ENCODE measurements at regions not wholly inside any gene's neighbourhood (a gene's known extent, or its start where the extent isn't known, plus 50 kb on each side); places are given as distances from the start of the nearest gene placed in this dataset.

DNA sequence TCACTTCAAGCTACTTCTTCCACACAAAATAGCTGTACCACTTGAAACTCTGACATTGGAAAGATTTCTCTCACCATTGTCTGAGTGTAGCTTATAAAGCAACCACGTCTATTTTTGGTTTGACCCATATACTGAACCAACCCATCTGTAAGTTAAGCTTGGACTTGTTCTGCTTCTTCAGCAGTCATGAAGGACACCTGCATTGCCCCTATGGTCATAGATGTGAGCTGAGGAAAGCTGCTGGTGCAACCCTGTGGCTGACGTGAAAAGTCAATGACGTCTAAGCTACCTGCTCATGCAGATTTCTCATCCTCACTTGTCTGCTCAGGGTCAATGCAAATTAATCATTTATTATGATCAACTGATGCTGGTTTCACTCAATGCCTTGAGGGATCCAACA is 417.4 kb downstream of the CETN3 start:
- H3K27ac ChIP-seq = no peak overlapping the region

DNA sequence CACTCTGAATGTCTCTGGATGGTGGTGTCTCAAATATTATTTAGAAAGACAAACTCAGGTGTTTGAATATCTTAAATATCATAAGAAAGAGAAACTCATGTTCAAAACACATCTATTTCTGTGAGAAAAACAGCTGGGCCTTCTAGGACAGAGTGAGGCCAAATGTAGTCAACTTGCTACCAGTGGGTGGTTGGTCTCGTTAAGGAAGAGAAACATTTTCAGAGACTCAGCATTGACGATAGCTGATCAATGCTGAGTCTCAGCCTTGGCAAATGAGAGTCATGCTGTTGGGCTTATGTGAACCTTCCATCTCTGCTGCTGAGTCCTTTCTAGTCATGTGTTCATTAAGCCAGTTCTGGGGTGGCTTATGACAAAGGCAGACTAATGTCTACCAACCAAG is 418.0 kb downstream of the CETN3 start:
- H3K27ac ChIP-seq = no peak overlapping the region
- TF ChIP-seq ZFX (IDR thresholded peaks at IDR 0.05; ENCODE audit: borderline replicate concordance) = no peak

More for the DNA sequence above, 417.4 kb downstream of the CETN3 start:
- TF ChIP-seq ZFX (IDR thresholded peaks at IDR 0.05; ENCODE audit: borderline replicate concordance) = no peak
- TF ChIP-seq, protein P1, sequence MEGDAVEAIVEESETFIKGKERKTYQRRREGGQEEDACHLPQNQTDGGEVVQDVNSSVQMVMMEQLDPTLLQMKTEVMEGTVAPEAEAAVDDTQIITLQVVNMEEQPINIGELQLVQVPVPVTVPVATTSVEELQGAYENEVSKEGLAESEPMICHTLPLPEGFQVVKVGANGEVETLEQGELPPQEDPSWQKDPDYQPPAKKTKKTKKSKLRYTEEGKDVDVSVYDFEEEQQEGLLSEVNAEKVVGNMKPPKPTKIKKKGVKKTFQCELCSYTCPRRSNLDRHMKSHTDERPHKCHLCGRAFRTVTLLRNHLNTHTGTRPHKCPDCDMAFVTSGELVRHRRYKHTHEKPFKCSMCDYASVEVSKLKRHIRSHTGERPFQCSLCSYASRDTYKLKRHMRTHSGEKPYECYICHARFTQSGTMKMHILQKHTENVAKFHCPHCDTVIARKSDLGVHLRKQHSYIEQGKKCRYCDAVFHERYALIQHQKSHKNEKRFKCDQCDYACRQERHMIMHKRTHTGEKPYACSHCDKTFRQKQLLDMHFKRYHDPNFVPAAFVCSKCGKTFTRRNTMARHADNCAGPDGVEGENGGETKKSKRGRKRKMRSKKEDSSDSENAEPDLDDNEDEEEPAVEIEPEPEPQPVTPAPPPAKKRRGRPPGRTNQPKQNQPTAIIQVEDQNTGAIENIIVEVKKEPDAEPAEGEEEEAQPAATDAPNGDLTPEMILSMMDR (IDR thresholded peaks at IDR 0.05) = no peak

DNA sequence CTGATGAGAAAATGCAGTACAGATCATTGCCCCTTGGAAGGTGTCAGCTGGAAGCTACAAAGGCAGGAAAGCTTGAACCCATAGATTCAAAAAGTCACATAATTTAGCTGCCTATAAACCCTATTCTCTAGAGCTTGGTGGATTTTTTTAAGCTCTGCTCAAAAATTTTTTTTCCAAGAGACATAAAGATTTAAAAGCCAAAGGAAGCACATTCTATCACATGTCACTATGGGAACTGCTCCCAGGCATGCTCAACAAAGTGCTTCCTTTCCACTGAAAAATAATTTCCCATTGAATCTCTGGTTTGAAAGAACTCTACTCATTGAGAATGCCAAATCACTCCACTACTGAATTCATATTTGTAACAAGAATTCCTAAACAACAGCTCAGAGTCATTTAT is 419.8 kb downstream of the CETN3 start:
- no peak overlapping the region for H3K27ac ChIP-seq
- TF ChIP-seq ZFX (IDR thresholded peaks at IDR 0.05; ENCODE audit: borderline replicate concordance) = no peak
- TF ChIP-seq, protein P1 (IDR thresholded peaks at IDR 0.05) = no peak

DNA sequence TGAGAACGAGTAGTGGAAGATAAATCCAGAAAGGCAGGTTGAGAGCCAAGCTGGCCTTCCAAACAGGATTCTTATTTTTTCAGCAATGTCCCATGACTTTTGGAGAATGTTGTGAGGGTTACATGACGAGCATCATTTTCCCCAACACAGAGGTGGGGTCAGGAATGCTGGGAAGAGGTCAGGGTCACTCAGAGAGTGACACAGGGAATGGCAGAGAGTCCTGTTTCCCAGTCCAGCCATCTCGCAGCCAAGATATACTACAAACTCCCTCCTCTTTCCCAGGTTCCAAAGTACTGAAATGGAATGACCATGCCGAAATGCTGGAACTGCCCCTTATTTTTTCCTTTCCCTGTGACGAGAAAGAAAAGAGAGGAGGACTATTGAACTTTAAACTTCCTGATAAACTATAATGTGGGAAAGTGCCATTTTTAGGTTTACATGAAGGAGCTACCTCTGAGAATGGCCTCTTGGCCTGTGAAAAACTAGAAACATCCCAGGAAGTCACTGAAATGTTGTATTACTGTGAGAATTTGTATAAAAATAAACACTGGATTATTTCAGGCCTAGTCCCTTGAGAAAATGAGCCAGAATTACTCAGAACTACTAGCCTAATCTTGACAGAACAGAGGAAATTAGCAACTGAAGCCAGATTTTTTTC is 420.4 kb downstream of the CETN3 start:
- TF ChIP-seq, protein P1 (IDR thresholded peaks at IDR 0.05) = no peak
- TF ChIP-seq ZFX (IDR thresholded peaks at IDR 0.05; ENCODE audit: borderline replicate concordance) = no peak
- no peak overlapping the region for H3K27ac ChIP-seq

DNA sequence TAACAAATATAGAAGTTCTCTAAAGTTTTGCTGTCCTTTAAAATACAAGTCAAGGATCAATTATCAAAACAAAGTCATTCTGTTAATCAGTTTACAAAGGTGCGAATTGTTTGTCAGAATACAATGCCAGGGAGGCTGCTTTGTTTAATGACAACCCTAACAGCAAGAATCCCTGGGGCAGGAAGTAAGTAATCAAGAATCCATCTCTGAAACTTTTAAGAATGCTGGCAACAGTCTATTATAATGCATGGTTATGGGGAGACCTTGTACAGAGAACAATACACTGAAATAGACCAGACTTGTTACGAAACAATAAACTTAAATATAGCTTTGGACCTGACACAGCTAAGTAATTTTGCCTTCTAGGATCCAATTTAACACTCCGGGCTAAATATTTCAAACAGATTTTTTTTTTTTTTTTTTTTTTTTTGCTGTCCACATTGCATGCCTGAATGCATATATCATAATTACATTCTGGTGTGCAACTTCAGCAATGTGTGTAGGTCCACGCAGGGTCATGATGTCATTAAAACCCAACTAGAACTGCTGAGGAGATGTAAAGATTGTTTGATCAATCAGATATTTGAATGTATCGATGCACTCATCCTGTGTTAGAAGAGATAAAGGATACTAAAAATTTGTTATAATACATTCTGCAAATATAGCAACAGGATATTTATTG is 421.3 kb downstream of the CETN3 start:
- no peak overlapping the region for H3K27ac ChIP-seq
- TF ChIP-seq, protein P1 (IDR thresholded peaks at IDR 0.05) = no peak
- TF ChIP-seq ZFX (IDR thresholded peaks at IDR 0.05; ENCODE audit: borderline replicate concordance) = no peak

DNA sequence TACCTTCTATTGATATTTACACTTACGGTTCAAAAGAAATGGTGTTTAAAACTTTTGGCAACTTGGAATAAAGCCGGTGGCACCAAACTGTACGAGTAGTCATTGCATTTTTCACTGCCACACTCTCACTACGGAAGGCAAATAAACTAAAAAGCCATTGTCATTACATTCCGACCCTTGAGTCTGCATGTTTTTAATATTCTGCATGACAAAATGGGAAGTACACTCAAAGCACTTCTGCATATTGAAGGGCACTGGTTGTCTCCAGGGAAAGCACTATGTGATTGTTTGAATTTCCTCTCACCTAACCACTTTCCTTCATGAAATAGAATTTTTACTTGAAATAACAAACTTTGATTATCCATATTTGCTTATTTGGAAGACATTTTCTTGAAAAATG is 426.3 kb downstream of the CETN3 start:
- no peak overlapping the region for H3K27ac ChIP-seq
- no peak for TF ChIP-seq ZFX (IDR thresholded peaks at IDR 0.05; ENCODE audit: borderline replicate concordance)
- TF ChIP-seq, protein P1 (IDR thresholded peaks at IDR 0.05) = no peak

DNA sequence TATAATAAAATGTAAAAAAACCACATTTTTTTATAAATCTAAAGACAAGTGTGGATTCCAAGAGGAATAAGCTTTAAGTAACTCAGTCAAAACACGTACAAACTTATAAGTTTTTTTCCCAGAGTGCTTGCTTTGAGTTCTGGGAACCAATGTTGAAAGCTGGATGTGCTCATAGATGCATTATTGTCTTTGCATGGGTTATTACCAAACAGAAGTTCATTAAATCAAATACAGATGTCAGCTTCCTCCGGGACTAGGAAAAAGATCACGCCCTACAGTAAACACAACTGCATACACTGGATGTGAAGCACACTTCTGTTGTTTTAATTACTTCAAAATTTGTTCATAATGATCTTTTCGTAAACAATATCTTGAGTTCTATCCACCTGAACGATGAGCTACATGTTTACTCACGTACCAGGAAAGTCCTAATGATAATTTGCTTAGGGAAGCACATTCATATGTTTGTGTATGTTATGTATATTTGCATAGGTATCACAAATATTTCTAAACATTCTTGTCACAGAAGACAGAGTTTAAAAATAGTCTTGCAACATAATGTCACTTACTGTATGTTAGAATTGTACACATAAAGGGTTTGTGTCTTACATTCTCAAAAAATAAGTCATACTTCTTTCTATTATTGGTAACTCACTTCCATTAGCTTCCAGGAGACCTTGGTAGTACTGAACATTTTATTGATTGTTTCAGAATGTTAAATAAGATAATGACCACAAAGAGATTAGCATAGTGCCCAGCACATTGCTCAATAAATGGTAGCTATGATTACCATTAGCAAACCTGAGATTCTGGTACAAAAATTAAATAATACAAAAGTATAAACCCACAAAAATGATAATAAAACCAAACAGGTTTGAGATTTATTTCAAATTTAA is 427.4 kb downstream of the CETN3 start:
- TF ChIP-seq ZFX (IDR thresholded peaks at IDR 0.05; ENCODE audit: borderline replicate concordance) = no peak
- TF ChIP-seq, protein P1 (IDR thresholded peaks at IDR 0.05) = no peak
- no peak overlapping the region for H3K27ac ChIP-seq
